NB4 (cell line): ENCODE measurements at regions not wholly inside any gene's neighbourhood (a gene's known extent, or its start where the extent isn't known, plus 50 kb on each side); places are given as distances from the start of the nearest gene placed in this dataset.
"Not testable (repeated sequence)": the region's sequence is repeated elsewhere in the genome, so short reads cannot be mapped to it uniquely, and the experiment has no call there.

Experiments
- DNase-seq: peaks from one replicate; pipeline ENCODE4 v3.0.0; 2010; ENCODE audit warnings: low read depth
- H3K4me3 ChIP-seq: one replicate; pipeline ENCODE4 v1.5.1; 2011; ENCODE audit warnings: mild to moderate bottlenecking, low read depth, low read length, moderate library complexity
- MYC ChIP-seq: IDR thresholded peaks from 2 replicates; pipeline ENCODE4 v1.6.1; 2011; ENCODE audit warnings: low read depth, low read length
- POLR2A ChIP-seq: IDR thresholded peaks from 2 replicates; pipeline ENCODE4 v1.6.1; 2011; ENCODE audit warnings: mild to moderate bottlenecking; ENCODE audit not compliant: insufficient read length; ENCODE audit errors: extremely low read depth
- TF ChIP-seq, protein P1 (sequence below): IDR thresholded peaks from 2 replicates; pipeline ENCODE4 v1.6.1; 2011; ENCODE audit warnings: low read depth, low read length
- TF ChIP-seq, protein P2 (sequence below): IDR thresholded peaks from one replicate; pipeline ENCODE4 v1.5.1; 2012; ENCODE audit warnings: low read depth, low read length

- DNase-seq, result peak; percentile 66
- H3K4me3 ChIP-seq, result no peak overlapping the region
- TF ChIP-seq, protein P1, sequence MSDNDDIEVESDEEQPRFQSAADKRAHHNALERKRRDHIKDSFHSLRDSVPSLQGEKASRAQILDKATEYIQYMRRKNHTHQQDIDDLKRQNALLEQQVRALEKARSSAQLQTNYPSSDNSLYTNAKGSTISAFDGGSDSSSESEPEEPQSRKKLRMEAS, result no peak
- TF ChIP-seq MYC (no peak), POLR2A (no peak)
- TF ChIP-seq, protein P2, sequence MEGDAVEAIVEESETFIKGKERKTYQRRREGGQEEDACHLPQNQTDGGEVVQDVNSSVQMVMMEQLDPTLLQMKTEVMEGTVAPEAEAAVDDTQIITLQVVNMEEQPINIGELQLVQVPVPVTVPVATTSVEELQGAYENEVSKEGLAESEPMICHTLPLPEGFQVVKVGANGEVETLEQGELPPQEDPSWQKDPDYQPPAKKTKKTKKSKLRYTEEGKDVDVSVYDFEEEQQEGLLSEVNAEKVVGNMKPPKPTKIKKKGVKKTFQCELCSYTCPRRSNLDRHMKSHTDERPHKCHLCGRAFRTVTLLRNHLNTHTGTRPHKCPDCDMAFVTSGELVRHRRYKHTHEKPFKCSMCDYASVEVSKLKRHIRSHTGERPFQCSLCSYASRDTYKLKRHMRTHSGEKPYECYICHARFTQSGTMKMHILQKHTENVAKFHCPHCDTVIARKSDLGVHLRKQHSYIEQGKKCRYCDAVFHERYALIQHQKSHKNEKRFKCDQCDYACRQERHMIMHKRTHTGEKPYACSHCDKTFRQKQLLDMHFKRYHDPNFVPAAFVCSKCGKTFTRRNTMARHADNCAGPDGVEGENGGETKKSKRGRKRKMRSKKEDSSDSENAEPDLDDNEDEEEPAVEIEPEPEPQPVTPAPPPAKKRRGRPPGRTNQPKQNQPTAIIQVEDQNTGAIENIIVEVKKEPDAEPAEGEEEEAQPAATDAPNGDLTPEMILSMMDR, result no peak
Observed at GRCh38 chr7:112986256-112987031, 100.2 kb downstream of the GPR85 start.

DNA sequence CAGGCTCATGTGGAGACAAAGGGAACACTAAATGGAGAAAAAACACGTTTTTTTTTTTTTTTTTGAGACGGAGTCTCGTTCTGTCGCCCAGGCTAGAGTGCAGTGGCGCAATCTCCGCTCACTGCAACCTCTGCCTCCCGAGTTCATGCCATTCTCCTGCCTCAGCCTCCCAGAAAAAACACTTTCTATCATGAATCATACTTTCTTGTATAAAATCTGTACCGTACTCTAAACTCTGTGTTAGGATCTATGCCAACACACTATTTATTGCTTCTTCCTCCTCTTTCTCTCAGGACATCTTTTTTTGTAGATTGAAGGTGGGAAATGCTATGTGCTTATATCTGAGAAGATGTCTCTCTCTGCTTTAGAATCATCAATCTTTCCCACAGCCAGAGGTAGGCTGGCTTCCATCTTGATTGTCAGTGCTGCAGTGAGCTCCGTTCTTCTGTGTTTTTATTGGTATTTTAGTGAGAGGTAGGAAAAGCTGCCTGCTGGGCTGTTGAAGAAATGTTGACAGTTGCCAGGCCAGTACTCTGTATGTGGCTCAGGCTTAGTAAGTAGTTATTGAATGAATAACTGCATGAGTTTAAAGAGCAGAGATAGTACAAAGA is 101.1 kb downstream of the GPR85 start:
- no peak for DNase-seq
- TF ChIP-seq, protein P2, result no peak
- TF ChIP-seq MYC (no peak), POLR2A (no peak)
- TF ChIP-seq, protein P1, result no peak
- no peak overlapping the region for H3K4me3 ChIP-seq

DNA sequence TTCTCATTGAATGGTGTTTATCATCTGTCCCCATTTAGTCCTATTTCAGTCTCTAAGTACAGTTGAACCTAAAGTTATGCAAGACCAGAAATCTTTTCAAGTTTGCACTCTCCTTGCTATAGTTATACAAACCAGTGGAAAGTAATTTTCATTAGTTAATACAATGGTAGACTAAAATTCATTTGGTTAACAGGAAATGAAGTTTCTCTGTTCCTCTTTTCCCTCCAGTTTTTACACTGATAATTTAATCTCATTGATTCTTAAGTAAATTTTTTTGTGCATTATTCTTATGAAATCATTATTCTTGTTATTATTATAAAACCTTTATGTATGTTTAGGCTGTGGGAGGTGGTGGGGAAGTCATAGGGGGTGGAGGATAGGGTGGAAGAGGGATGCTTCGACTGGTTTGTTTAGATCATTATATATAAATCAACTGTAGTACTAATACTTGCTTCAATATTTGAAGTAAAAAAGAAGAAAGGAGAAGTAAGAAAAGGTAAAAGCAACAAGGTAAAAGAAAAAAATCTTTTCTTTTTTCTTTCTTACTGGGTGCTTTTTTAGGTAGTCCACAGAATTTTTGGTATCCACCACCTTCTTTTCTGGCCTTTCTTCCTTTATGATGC is 104.1 kb downstream of the GPR85 start:
- TF ChIP-seq MYC (no peak), POLR2A (no peak)
- TF ChIP-seq, protein P1, result no peak
- DNase-seq, result no peak
- H3K4me3 ChIP-seq, result no peak overlapping the region

DNA sequence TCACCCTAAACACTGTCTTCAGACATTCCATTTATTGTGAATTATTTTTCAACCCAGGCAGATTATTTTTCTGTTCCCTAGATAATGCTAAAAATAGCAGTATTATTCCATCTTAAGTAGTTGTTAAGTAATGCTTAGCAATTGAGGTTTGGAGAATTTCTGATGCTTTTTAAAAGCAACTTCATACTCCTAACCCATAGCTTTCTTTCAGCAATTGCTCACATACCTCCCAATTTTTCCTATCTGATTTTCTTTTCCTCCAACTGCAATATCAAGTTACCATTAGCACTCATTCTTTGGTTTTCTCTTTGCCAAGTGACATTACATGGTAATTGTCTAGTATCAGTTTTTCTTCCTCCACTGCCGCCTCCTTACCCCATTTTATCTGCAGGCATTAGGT is 104.7 kb downstream of the GPR85 start:
- no peak for DNase-seq
- TF ChIP-seq, protein P1, result no peak
- TF ChIP-seq, protein P2, result no peak
- TF ChIP-seq POLR2A (no peak), MYC (no peak)
- H3K4me3 ChIP-seq, result no peak overlapping the region

- not testable (repeated sequence) for DNase-seq, H3K4me3 ChIP-seq
Observed at GRCh38 chr7:112979055-112979454, 107.6 kb downstream of the GPR85 start.

DNA sequence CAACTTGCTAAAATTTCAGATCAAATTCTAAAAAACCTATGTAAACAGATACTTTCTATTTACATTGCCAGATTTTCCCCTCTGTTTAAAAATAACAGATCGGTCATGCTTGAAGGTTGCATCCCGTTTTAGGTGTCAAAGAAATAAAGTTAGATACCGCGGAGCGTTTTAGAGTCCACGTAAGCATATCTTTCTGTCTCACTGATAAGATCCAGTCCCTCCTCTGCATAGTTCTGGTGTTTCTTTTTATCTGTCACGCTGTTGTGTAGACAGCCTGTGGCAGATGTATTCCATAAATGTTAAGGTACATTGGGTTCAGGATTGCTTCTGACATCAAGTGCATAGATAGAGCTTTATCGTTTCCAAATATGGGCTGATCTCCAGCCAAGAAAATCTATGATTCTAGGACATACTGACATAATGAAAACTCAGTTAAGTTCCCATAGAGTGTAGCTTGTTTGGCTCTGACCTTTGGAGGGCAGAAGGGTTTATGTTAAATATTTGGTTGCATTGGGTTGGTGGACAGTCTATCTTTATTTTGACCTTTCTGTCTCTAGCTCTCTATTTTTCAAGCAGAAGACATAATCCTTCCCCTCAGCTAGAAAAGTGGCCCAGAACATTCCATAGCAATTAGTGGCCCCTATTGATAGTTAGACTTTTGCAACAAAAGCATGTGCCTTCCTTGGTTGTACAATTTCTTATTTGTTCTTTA is 109.2 kb downstream of the GPR85 start:
- H3K4me3 ChIP-seq, DNase-seq: not testable (repeated sequence)

DNA sequence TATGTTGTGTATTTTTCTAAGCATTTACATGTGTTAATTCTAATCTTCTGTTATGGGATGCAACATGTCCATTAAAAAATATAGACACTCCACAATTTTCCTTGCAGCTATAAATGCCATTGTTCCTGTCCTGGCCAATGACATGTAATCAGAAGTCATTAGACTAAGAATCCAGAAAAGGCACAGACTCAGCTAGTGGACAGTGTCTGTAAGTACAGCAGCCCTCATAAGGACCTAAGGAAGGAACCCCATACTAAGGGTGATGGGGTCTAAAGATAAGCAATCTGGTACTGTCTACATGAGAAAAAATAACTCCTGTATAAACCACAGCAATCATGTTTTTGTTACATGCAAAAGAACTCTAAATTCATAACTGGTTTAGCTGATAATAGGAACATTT is 115.9 kb downstream of the GPR85 start:
- TF ChIP-seq POLR2A, result no peak
- TF ChIP-seq, protein P2, result no peak
- TF ChIP-seq, protein P1, result no peak
- TF ChIP-seq MYC, result no peak
- no peak overlapping the region for H3K4me3 ChIP-seq
- no peak for DNase-seq
